ENCODE measurements at regions not wholly inside any gene's neighbourhood (a gene's known extent, or its start where the extent isn't known, plus 50 kb on each side); places are given as distances from the start of the nearest gene placed in this dataset.

DNA sequence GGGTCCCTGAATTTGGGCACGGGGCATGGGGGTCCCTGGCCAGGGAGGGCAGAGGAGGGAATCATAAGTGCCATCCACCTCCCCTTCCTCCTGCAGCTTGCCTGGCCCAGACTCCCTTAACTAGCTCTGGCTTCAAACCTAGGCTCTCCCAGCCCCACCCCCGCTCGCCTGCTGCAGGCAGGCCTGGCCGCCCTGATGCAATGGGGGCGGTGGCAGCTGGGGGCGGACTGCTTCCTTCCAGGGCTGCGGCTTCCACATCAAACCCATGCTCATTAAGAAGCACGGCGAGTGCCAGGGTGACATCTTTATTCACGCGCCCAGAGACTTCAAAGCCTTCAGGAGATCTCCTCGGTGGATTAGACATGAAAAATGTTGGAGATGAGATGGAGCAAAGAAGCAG, 123.1 kb downstream of the TPRA1 start:
- TF ChIP-seq, protein P1, sequence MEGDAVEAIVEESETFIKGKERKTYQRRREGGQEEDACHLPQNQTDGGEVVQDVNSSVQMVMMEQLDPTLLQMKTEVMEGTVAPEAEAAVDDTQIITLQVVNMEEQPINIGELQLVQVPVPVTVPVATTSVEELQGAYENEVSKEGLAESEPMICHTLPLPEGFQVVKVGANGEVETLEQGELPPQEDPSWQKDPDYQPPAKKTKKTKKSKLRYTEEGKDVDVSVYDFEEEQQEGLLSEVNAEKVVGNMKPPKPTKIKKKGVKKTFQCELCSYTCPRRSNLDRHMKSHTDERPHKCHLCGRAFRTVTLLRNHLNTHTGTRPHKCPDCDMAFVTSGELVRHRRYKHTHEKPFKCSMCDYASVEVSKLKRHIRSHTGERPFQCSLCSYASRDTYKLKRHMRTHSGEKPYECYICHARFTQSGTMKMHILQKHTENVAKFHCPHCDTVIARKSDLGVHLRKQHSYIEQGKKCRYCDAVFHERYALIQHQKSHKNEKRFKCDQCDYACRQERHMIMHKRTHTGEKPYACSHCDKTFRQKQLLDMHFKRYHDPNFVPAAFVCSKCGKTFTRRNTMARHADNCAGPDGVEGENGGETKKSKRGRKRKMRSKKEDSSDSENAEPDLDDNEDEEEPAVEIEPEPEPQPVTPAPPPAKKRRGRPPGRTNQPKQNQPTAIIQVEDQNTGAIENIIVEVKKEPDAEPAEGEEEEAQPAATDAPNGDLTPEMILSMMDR (conservative IDR thresholded peaks at IDR 0.05): no peak
- no peak for TF ChIP-seq EZH2 (IDR thresholded peaks at IDR 0.05; ENCODE audit: low read depth)
- POLR2A ChIA-PET (ENCODE audit: unreplicated experiment): no interaction called here
- no TSS peak for BruUV-seq (replicated peaks)
- Histone ChIP-seq H3K27me3 (ENCODE audit: insufficient read depth, low read depth) (peaks cover 24% of the 10 kb centered on the region), H4K20me1 (ENCODE audit: insufficient read depth) (no peaks in the 10 kb centered on the region), H3K4me2 (no peak overlapping the region), H3K9me3 (ENCODE audit: insufficient read depth, low read depth) (no peaks in the 10 kb centered on the region), H3K4me1 (replicated peaks; ENCODE audit: insufficient read depth) (no peaks in the 10 kb centered on the region), H3K36me3 (ENCODE audit: low read depth) (no peaks in the 10 kb centered on the region), H3K27ac (no peak overlapping the region), H2AFZ (no peak overlapping the region), H3F3A (ENCODE audit: insufficient read depth, low read depth) (no peaks in the 10 kb centered on the region), H3K79me2 (ENCODE audit: low read depth) (no peaks in the 10 kb centered on the region), H3K9me2 (ENCODE audit: insufficient read depth) (no peaks in the 10 kb centered on the region), H3K4me3 (no peak overlapping the region)
- intact Hi-C loops (cut with micrococcal nuclease; ENCODE audit: unreplicated experiment): no loop called here
- DNase-seq: no peak
- CTCF ChIA-PET: no interaction called here

DNA sequence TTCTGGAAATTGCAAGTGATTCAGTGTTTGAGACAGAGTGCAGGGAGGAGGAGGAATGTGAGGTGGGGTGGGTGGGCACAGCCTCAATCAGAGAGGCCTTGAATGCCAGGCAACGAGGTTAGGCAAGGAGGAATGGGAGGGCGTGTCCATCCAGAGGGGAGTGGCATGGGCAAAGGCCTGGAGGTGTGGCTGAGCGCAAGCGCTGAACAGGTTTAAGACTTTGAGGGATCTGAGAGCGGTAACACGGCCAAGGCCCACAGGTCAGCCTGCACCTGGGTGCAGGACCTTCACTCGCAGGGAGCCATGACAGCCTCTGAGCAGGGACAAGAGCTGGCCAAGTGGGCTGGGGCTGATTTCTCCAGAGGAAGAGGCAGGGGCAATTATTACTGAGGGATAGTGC, 125.9 kb downstream of the TPRA1 start:
- no peaks in the 10 kb centered on the region for H3K36me3 ChIP-seq (ENCODE audit: low read depth)
- no peaks in the 10 kb centered on the region for H3K79me2 ChIP-seq (ENCODE audit: low read depth)
- H3K9me3 ChIP-seq (ENCODE audit: insufficient read depth, low read depth): no peaks in the 10 kb centered on the region
- no TSS peak for BruUV-seq (replicated peaks)
- no peaks in the 10 kb centered on the region for H4K20me1 ChIP-seq (ENCODE audit: insufficient read depth)
- H3K9me2 ChIP-seq (ENCODE audit: insufficient read depth): no peaks in the 10 kb centered on the region
- intact Hi-C loops (cut with micrococcal nuclease; ENCODE audit: unreplicated experiment): no loop called here
- CTCF ChIA-PET: no interaction called here
- TF ChIP-seq, protein P1 (conservative IDR thresholded peaks at IDR 0.05): no peak
- no peak for TF ChIP-seq EZH2 (IDR thresholded peaks at IDR 0.05; ENCODE audit: low read depth)
- no peak overlapping the region for H3K4me3 ChIP-seq
- no peak for DNase-seq
- H3K4me1 ChIP-seq (replicated peaks; ENCODE audit: insufficient read depth): no peaks in the 10 kb centered on the region
- POLR2A ChIA-PET (ENCODE audit: unreplicated experiment): interaction anchor here (0.7 kb wide), 1 partner anchor 1353 kb away, joined by 4 read pairs; no protein-coding TSS in a partner anchor
- H3F3A ChIP-seq (ENCODE audit: insufficient read depth, low read depth): no peaks in the 10 kb centered on the region
- no peak overlapping the region for H3K4me2 ChIP-seq
- no peak overlapping the region for H3K27ac ChIP-seq
- H3K27me3 ChIP-seq (ENCODE audit: insufficient read depth, low read depth): peaks cover 18% of the 10 kb centered on the region
- no peak overlapping the region for H2AFZ ChIP-seq

GRCh38 chr3:127462111-127462655, 128.3 kb downstream of the TPRA1 start:
- H2AFZ ChIP-seq: no peak overlapping the region
- no peak overlapping the region for H3K4me3 ChIP-seq
- H3K79me2 ChIP-seq (ENCODE audit: low read depth): no peaks in the 10 kb centered on the region
- intact Hi-C loops (cut with micrococcal nuclease; ENCODE audit: unreplicated experiment): no loop called here
- H3K4me2 ChIP-seq: no peak overlapping the region
- H3K27me3 ChIP-seq (ENCODE audit: insufficient read depth, low read depth): peaks cover 19% of the 10 kb centered on the region
- TF ChIP-seq, protein P1 (conservative IDR thresholded peaks at IDR 0.05): no peak
- TF ChIP-seq EZH2 (IDR thresholded peaks at IDR 0.05; ENCODE audit: low read depth): no peak
- no peak for DNase-seq
- ChIA-PET POLR2A (ENCODE audit: unreplicated experiment) (interaction anchor here (0.5 kb wide), 1 partner anchor 892 kb away, joined by 7 read pairs; no protein-coding TSS in a partner anchor), CTCF (interaction anchor here (0.7 kb wide), 1 partner anchor 88 kb away, joined by 6 read pairs; no protein-coding TSS in a partner anchor)
- no peaks in the 10 kb centered on the region for H3K9me2 ChIP-seq (ENCODE audit: insufficient read depth)
- no TSS peak for BruUV-seq (replicated peaks)
- no peak overlapping the region for H3K27ac ChIP-seq
- H3F3A ChIP-seq (ENCODE audit: insufficient read depth, low read depth): no peaks in the 10 kb centered on the region
- H4K20me1 ChIP-seq (ENCODE audit: insufficient read depth): no peaks in the 10 kb centered on the region
- H3K36me3 ChIP-seq (ENCODE audit: low read depth): no peaks in the 10 kb centered on the region
- H3K9me3 ChIP-seq (ENCODE audit: insufficient read depth, low read depth): no peaks in the 10 kb centered on the region
- H3K4me1 ChIP-seq (replicated peaks; ENCODE audit: insufficient read depth): no peaks in the 10 kb centered on the region
